Activated CD4-positive, alpha-beta T cell treated with anti-CD3 and anti-CD28 coated beads, Interleukin-10, Interleukin-2, amounts not matched to agents 100 ng/mL and 50 ng/mL, durations not matched to agents 16 hours and 8 hours (primary cell): ENCODE measurements at regions not wholly inside any gene's neighbourhood (a gene's known extent, or its start where the extent isn't known, plus 50 kb on each side); places are given as distances from the start of the nearest gene placed in this dataset.

ENCODE experiments used
- DNase-seq: peaks from one replicate; pipeline ENCODE4 v3.0.0-alpha.2; 2020

- DNase-seq = no peak
Observed at GRCh38 chrX:110408949-110409588, 50.4 kb downstream of the RTL9 start.

GRCh38 chrX:110409925-110410324 is 51.3 kb downstream of the RTL9 start:
- DNase-seq = peak; percentile 39

- no peak for DNase-seq
Observed at GRCh38 chrX:110410603-110411002, 52.0 kb downstream of the RTL9 start.

- DNase-seq = peak; percentile 75
Observed at GRCh38 chrX:110412971-110413726, 54.5 kb downstream of the RTL9 start.

GRCh38 chrX:110413727-110414124 is 55.1 kb downstream of the RTL9 start:
- no peak for DNase-seq

GRCh38 chrX:110414273-110414672 is 55.6 kb downstream of the RTL9 start:
- no peak for DNase-seq

GRCh38 chrX:110414679-110415439 is 56.2 kb downstream of the RTL9 start:
- no peak for DNase-seq

GRCh38 chrX:110415440-110416170 is 57.0 kb downstream of the RTL9 start:
- DNase-seq = no peak

GRCh38 chrX:110417128-110417527 is 58.5 kb downstream of the RTL9 start:
- DNase-seq = no peak

GRCh38 chrX:110418316-110419235 is 59.9 kb downstream of the RTL9 start:
- DNase-seq = no peak

- DNase-seq = no peak
Observed at GRCh38 chrX:110419512-110419911, 60.9 kb downstream of the RTL9 start.

- DNase-seq = no peak
Observed at GRCh38 chrX:110420771-110421499, 62.3 kb downstream of the RTL9 start.

GRCh38 chrX:110421500-110422455 is 63.1 kb downstream of the RTL9 start:
- no peak for DNase-seq

GRCh38 chrX:110425222-110426154 is 66.8 kb downstream of the RTL9 start:
- DNase-seq = no peak

GRCh38 chrX:110426155-110426504 is 67.5 kb downstream of the RTL9 start:
- no peak for DNase-seq

GRCh38 chrX:110427076-110427475 is 68.4 kb downstream of the RTL9 start:
- DNase-seq = no peak

GRCh38 chrX:110428144-110428543 is 69.5 kb downstream of the RTL9 start:
- DNase-seq = no peak

GRCh38 chrX:110430293-110431076 is 71.8 kb downstream of the RTL9 start:
- DNase-seq = no peak
